GM21737 (cell line): ENCODE measurements at regions not wholly inside any gene's neighbourhood (a gene's known extent, or its start where the extent isn't known, plus 50 kb on each side); places are given as distances from the start of the nearest gene placed in this dataset.

Experiments
- ATAC-seq: cut with Tn5 transposase; IDR thresholded peaks from one replicate; pipeline ENCODE4 v1.9.1; 2021; ENCODE audit warnings: mild to moderate bottlenecking, moderate library complexity; ENCODE audit not compliant: unreplicated experiment

GRCh38 chr21:34022627-34023335 is 50.6 kb upstream of the MRPS6 start:
- ATAC-seq = no peak

- ATAC-seq = no peak
Observed at GRCh38 chr21:34021726-34022125, 51.7 kb upstream of the MRPS6 start.

- no peak for ATAC-seq
Observed at GRCh38 chr21:34020983-34021553, 52.3 kb upstream of the MRPS6 start.

GRCh38 chr21:34020005-34020847 is 53.2 kb upstream of the MRPS6 start:
- ATAC-seq = peak; percentile 36

GRCh38 chr21:34019402-34019801 is 54.0 kb upstream of the MRPS6 start:
- no peak for ATAC-seq

- no peak for ATAC-seq
Observed at GRCh38 chr21:34018910-34019309, 54.5 kb upstream of the MRPS6 start.

GRCh38 chr21:34018185-34018584 is 55.2 kb upstream of the MRPS6 start:
- no peak for ATAC-seq

GRCh38 chr21:34017039-34017961 is 56.1 kb upstream of the MRPS6 start:
- no peak for ATAC-seq

GRCh38 chr21:34012640-34013039 is 60.7 kb upstream of the MRPS6 start:
- ATAC-seq = no peak

GRCh38 chr21:34011660-34012059 is 61.7 kb upstream of the MRPS6 start:
- ATAC-seq = no peak

- no peak for ATAC-seq
Observed at GRCh38 chr21:34009193-34009592, 64.2 kb upstream of the MRPS6 start.

GRCh38 chr21:34008618-34009017 is 64.8 kb upstream of the MRPS6 start:
- no peak for ATAC-seq

- ATAC-seq = no peak
Observed at GRCh38 chr21:34006611-34007168, 66.7 kb upstream of the MRPS6 start.

- ATAC-seq = no peak
Observed at GRCh38 chr21:34004974-34005373, 68.4 kb upstream of the MRPS6 start.

- ATAC-seq = no peak
Observed at GRCh38 chr21:34004013-34004938, 69.1 kb upstream of the MRPS6 start.

GRCh38 chr21:34003428-34003827 is 70.0 kb upstream of the MRPS6 start:
- no peak for ATAC-seq

- no peak for ATAC-seq
Observed at GRCh38 chr21:34000375-34000774, 73.0 kb upstream of the MRPS6 start.

GRCh38 chr21:33998809-33999208 is 74.6 kb upstream of the MRPS6 start:
- no peak for ATAC-seq

- ATAC-seq = no peak
Observed at GRCh38 chr21:33998402-33998801, 75.0 kb upstream of the MRPS6 start.
